Parathyroid adenoma (tissue), 2 donors: ENCODE measurements at regions not wholly inside any gene's neighbourhood (a gene's known extent, or its start where the extent isn't known, plus 50 kb on each side); places are given as distances from the start of the nearest gene placed in this dataset.

Experiments
- H2AFZ ChIP-seq: fragments of 300-600 bp; sonication (generic); one replicate; pipeline ENCODE4 v1.7.0; 2017; ENCODE audit warnings: antibody characterized with exemption, mild to moderate bottlenecking
- H3K27ac ChIP-seq: fragments of 300-600 bp; sonication (generic); one replicate; pipeline ENCODE4 v1.7.0; 2017
- H3K27me3 ChIP-seq: fragments of 300-600 bp; sonication (generic); one replicate; pipeline ENCODE4 v1.7.0; 2017; ENCODE audit warnings: low read length; ENCODE audit not compliant: control insufficient read depth, insufficient read depth
- H3K36me3 ChIP-seq: fragments of 300-600 bp; sonication (generic); one replicate; pipeline ENCODE4 v1.7.0; 2017; ENCODE audit warnings: low read length; ENCODE audit not compliant: control insufficient read depth, insufficient read depth
- H3K4me1 ChIP-seq: fragments of 300-600 bp; sonication (generic); one replicate; pipeline ENCODE4 v1.7.0; 2017; ENCODE audit warnings: control low read depth
- H3K4me2 ChIP-seq: fragments of 300-600 bp; sonication (generic); one replicate; pipeline ENCODE4 v1.7.0; 2017; ENCODE audit warnings: low read length
- H3K4me3 ChIP-seq: fragments of 300-600 bp; sonication (generic); one replicate; pipeline ENCODE4 v1.7.0; 2017; ENCODE audit warnings: low read depth, low read length
- H3K79me2 ChIP-seq: fragments of 300-600 bp; sonication (generic); one replicate; pipeline ENCODE4 v1.7.0; 2017; ENCODE audit warnings: control low read depth
- H3K9ac ChIP-seq: fragments of 300-600 bp; sonication (generic); one replicate; pipeline ENCODE4 v1.7.0; 2017; ENCODE audit warnings: mild to moderate bottlenecking
- H3K9me3 ChIP-seq: fragments of 300-600 bp; sonication (generic); one replicate; pipeline ENCODE4 v1.7.0; 2017; ENCODE audit warnings: low read length; ENCODE audit not compliant: control insufficient read depth
- CTCF ChIP-seq: fragments of 300-600 bp; sonication (generic); IDR thresholded peaks from one replicate; pipeline ENCODE4 v1.7.0; 2017; ENCODE audit warnings: antibody characterized with exemption, mild to moderate bottlenecking
- donor health status: primary hyperparathyroidism.

GRCh38 chr7:136324073-136324704 lies 347.0 kb upstream of the MTPN start:
- no peaks in the 10 kb centered on the region for H3K79me2 ChIP-seq
- no peak overlapping the region for H3K4me2 ChIP-seq
- no peak overlapping the region for H3K4me3 ChIP-seq
- H3K4me1 ChIP-seq = no peaks in the 10 kb centered on the region
- no peaks in the 10 kb centered on the region for H3K9me3 ChIP-seq
- no peaks in the 10 kb centered on the region for H3K27me3 ChIP-seq
- no peak overlapping the region for H3K27ac ChIP-seq
- H2AFZ ChIP-seq = no peak overlapping the region
- no peak for TF ChIP-seq CTCF
- no peaks in the 10 kb centered on the region for H3K36me3 ChIP-seq
- no peak overlapping the region for H3K9ac ChIP-seq

- Histone ChIP-seq H3K79me2 (no peaks in the 10 kb centered on the region), H3K36me3 (no peaks in the 10 kb centered on the region), H3K27me3 (no peaks in the 10 kb centered on the region), H3K27ac (no peak overlapping the region), H3K4me1 (no peaks in the 10 kb centered on the region), H3K9ac (no peak overlapping the region), H2AFZ (no peak overlapping the region), H3K4me2 (no peak overlapping the region), H3K4me3 (no peak overlapping the region), H3K9me3 (no peaks in the 10 kb centered on the region)
- TF ChIP-seq CTCF = no peak
These were observed 335.4 kb upstream of the MTPN start for GRCh38 chr7:136312592-136312991.

GRCh38 chr7:136309407-136309806 lies 332.2 kb upstream of the MTPN start:
- TF ChIP-seq CTCF = no peak
- Histone ChIP-seq H3K27me3 (no peaks in the 10 kb centered on the region), H2AFZ (no peak overlapping the region), H3K79me2 (no peaks in the 10 kb centered on the region), H3K9me3 (peaks cover 6% of the 10 kb centered on the region), H3K27ac (no peak overlapping the region), H3K9ac (no peak overlapping the region), H3K4me2 (no peak overlapping the region), H3K36me3 (no peaks in the 10 kb centered on the region), H3K4me1 (no peaks in the 10 kb centered on the region), H3K4me3 (no peak overlapping the region)

- Histone ChIP-seq H3K9me3 (peaks cover 8% of the 10 kb centered on the region), H3K27ac (no peak overlapping the region), H3K4me2 (no peak overlapping the region), H3K4me1 (no peaks in the 10 kb centered on the region), H2AFZ (no peak overlapping the region), H3K27me3 (no peaks in the 10 kb centered on the region), H3K36me3 (no peaks in the 10 kb centered on the region), H3K9ac (no peak overlapping the region), H3K4me3 (no peak overlapping the region), H3K79me2 (no peaks in the 10 kb centered on the region)
- TF ChIP-seq CTCF = no peak
These were observed 331.1 kb upstream of the MTPN start for GRCh38 chr7:136308230-136308629.

- Histone ChIP-seq H3K9ac (no peak overlapping the region), H3K36me3 (no peaks in the 10 kb centered on the region), H3K27ac (no peak overlapping the region)
These were observed 326.0 kb upstream of the MTPN start for GRCh38 chr7:136303162-136303561.

More at GRCh38 chr7:136303162-136303561, 326.0 kb upstream of the MTPN start:
- no peak overlapping the region for H3K4me3 ChIP-seq
- H3K27me3 ChIP-seq = no peaks in the 10 kb centered on the region
- peaks cover 8% of the 10 kb centered on the region for H3K9me3 ChIP-seq
- TF ChIP-seq CTCF = no peak
- no peaks in the 10 kb centered on the region for H3K4me1 ChIP-seq
- H3K79me2 ChIP-seq = no peaks in the 10 kb centered on the region
- no peak overlapping the region for H2AFZ ChIP-seq
- H3K4me2 ChIP-seq = no peak overlapping the region
